Breast epithelium (tissue), 3 donors: ENCODE measurements at regions not wholly inside any gene's neighbourhood (a gene's known extent, or its start where the extent isn't known, plus 50 kb on each side); places are given as distances from the start of the nearest gene placed in this dataset.

ENCODE experiments used
- POLR2A ChIP-seq: fragments of 450-650 bp; IDR thresholded peaks from one replicate; pipeline ENCODE4 v1.6.1; 2016; ENCODE audit warnings: antibody characterized with exemption, mild to moderate bottlenecking, moderate library complexity
- POLR2AphosphoS5 ChIP-seq, 3 donors: sonication (generic); formaldehyde crosslinking; IDR thresholded peaks; one replicate each; pipeline ENCODE4 v1.6.1; 2017; ENCODE audit warnings: antibody characterized with exemption in 3 of 3
- TF ChIP-seq, protein P1 (sequence below), 3 donors: fragments of 450-650 bp; IDR thresholded peaks; one replicate each; pipeline ENCODE4 v1.5.1; 2016 to 2017; ENCODE audit warnings: antibody characterized with exemption in 3 of 3, mild to moderate bottlenecking in 3 of 3, moderate library complexity in 3 of 3

DNA sequence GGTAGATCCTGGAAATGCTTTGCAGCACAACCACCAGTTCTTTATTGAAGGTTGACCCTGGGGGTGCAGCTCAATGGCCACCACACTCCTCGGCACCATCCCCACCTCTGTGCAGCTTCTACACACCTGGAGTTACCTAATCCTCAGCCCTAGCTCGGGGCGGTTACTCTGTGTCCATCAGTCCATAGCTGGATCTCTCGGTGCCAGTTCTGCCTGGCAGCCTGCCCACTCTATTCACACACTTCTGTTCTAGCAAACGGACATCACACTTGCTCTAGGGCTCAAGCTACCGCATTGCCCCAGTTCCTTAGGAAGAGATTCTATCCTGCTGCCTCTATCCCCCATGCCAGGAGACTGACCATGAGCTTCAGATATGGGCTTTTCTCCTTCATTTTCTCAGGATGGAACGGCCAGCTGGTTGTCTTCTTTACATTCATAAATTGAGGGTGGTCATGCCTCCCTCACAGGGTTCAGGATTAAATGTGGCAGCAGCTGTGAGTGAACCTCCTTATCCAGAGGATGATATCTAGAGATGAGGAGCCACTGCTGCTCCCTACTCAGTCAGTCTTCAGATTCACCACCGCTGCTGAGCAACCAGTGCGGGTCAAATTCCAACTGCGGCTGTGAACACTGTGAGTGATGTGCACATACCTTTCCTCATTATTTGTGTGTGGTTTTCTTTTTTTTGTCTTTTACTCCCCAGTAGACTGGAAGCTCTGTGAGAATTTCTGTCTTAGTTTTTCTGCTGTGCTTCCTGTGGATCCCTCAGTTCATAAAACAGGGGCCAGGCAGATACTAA, 66.9 kb upstream of the TRIB2 start:
- TF ChIP-seq, protein P1, sequence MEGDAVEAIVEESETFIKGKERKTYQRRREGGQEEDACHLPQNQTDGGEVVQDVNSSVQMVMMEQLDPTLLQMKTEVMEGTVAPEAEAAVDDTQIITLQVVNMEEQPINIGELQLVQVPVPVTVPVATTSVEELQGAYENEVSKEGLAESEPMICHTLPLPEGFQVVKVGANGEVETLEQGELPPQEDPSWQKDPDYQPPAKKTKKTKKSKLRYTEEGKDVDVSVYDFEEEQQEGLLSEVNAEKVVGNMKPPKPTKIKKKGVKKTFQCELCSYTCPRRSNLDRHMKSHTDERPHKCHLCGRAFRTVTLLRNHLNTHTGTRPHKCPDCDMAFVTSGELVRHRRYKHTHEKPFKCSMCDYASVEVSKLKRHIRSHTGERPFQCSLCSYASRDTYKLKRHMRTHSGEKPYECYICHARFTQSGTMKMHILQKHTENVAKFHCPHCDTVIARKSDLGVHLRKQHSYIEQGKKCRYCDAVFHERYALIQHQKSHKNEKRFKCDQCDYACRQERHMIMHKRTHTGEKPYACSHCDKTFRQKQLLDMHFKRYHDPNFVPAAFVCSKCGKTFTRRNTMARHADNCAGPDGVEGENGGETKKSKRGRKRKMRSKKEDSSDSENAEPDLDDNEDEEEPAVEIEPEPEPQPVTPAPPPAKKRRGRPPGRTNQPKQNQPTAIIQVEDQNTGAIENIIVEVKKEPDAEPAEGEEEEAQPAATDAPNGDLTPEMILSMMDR (IDR thresholded peaks at IDR 0.05), result no peak
- no peak for TF ChIP-seq POLR2A
- TF ChIP-seq POLR2AphosphoS5 (IDR thresholded peaks at IDR 0.05), result no peak
